ENCODE measurements at regions not wholly inside any gene's neighbourhood (a gene's known extent, or its start where the extent isn't known, plus 50 kb on each side); places are given as distances from the start of the nearest gene placed in this dataset.

GRCh38 chr6:147859071-147859470 is 350.6 kb downstream of the SAMD5 start:
- Histone ChIP-seq H3K4me1 (replicated peaks) (no peaks in the 10 kb centered on the region), H3K4me3 (no peak overlapping the region), H3K36me3 (no peaks in the 10 kb centered on the region), H3K9me3 (replicated peaks) (no peaks in the 10 kb centered on the region), H3K27me3 (replicated peaks) (no peaks in the 10 kb centered on the region), H3K27ac (no peak overlapping the region)
- DNase-seq (ENCODE audit: low read depth in 1 of 2, low spot score in 2 of 2), result no peak

DNA sequence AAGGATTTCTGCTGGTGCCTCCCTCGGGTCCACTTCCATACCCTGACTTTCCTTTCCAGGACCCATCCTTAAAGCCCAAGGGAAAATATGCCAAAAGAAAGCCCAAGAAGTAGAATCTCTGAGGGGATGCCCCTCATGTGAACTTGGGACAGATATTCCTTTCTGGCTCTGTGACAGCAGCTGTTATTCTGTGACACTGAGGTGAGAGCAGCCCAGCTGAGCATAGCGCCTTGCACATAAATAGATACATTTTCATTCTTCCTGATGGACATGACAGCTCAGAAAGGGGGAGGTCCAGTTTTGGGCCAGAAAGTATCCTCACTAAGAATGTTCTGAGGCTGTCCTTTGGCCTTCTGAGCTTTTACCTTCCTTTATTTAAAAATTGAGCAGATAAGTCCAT is 353.2 kb downstream of the SAMD5 start:
- DNase-seq (ENCODE audit: low read depth in 1 of 2, low spot score in 2 of 2), result no peak
- Histone ChIP-seq H3K9me3 (replicated peaks) (no peaks in the 10 kb centered on the region), H3K27ac (no peak overlapping the region), H3K36me3 (no peaks in the 10 kb centered on the region), H3K27me3 (replicated peaks) (no peaks in the 10 kb centered on the region), H3K4me1 (replicated peaks) (no peaks in the 10 kb centered on the region), H3K4me3 (no peak overlapping the region)

GRCh38 chr6:147867433-147868226 is 359.1 kb downstream of the SAMD5 start:
- H3K9me3 ChIP-seq (replicated peaks), result no peaks in the 10 kb centered on the region
- no peak overlapping the region for H3K27ac ChIP-seq
- no peak for DNase-seq (ENCODE audit: low read depth in 1 of 2, low spot score in 2 of 2)

GRCh38 chr6:147868427-147869190 is 360.1 kb downstream of the SAMD5 start:
- no peak for DNase-seq (ENCODE audit: low read depth in 1 of 2, low spot score in 2 of 2)
- Histone ChIP-seq H3K9me3 (replicated peaks) (no peaks in the 10 kb centered on the region), H3K27me3 (replicated peaks) (no peaks in the 10 kb centered on the region), H3K4me1 (replicated peaks) (peaks cover 7% of the 10 kb centered on the region), H3K4me3 (no peak overlapping the region), H3K27ac (no peak overlapping the region), H3K36me3 (no peaks in the 10 kb centered on the region)

More at GRCh38 chr6:147867433-147868226, 359.1 kb downstream of the SAMD5 start:
- H3K4me3 ChIP-seq, result no peak overlapping the region
- peaks cover 7% of the 10 kb centered on the region for H3K4me1 ChIP-seq (replicated peaks)
- H3K27me3 ChIP-seq (replicated peaks), result no peaks in the 10 kb centered on the region
- no peaks in the 10 kb centered on the region for H3K36me3 ChIP-seq

- Histone ChIP-seq H3K27me3 (replicated peaks) (no peaks in the 10 kb centered on the region), H3K36me3 (no peaks in the 10 kb centered on the region), H3K4me1 (replicated peaks) (peaks cover 7% of the 10 kb centered on the region), H3K27ac (no peak overlapping the region), H3K9me3 (replicated peaks) (no peaks in the 10 kb centered on the region), H3K4me3 (no peak overlapping the region)
- no peak for DNase-seq (ENCODE audit: low read depth in 1 of 2, low spot score in 2 of 2)
Measured at GRCh38 chr6:147869201-147869600, 360.7 kb downstream of the SAMD5 start.

DNA sequence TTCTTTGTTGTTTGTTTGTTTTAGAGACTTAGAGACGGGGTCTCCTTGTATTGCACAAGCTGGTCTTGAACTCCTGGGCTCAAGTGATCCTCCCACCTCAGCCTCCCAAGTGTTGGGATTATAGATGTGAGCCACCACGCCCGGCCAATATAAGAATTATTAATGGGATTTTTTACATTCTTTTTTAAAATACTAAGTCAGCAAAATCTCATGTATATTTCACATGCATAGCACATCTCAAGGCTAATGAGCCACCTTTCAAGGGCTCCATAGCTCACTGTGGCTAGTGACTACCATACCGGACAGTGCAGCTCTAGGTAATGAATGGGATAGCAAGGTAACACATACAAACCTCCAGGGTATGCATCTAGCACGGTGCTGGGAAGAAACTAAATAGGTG is 361.4 kb downstream of the SAMD5 start:
- Histone ChIP-seq H3K9me3 (replicated peaks) (no peaks in the 10 kb centered on the region), H3K4me1 (replicated peaks) (peaks cover 7% of the 10 kb centered on the region), H3K27ac (no peak overlapping the region), H3K4me3 (no peak overlapping the region), H3K27me3 (replicated peaks) (no peaks in the 10 kb centered on the region), H3K36me3 (no peaks in the 10 kb centered on the region)
- no peak for DNase-seq (ENCODE audit: low read depth in 1 of 2, low spot score in 2 of 2)

DNA sequence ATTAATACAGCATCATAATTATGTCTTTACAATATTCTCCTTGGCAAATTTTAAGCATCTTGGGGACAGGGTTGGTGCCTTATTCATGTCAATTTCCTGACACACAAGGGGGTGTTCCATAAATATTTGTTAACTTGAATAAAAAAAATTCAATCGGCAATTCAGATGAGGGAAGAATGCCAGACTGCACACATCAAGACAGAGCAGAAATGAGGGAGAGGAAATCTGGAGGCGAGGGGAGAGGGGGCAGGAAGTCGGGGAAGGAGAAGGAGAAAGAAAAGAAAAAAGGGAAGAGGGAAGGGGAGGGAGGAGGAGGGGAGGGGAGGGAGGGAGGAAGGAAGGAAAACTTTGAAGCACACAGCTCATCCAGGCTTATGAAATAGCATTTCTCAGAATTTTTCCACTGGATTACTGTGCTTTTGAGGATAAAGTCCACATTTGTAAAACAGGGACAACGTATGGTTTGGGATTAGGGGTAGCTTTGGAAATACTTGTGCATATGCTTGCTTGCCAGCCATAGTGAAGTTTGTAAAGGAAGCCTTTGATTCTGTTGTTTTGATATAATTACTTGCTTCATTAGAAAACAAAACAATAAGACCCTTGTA is 362.1 kb downstream of the SAMD5 start:
- Histone ChIP-seq H3K27ac (no peak overlapping the region), H3K36me3 (no peaks in the 10 kb centered on the region), H3K4me1 (replicated peaks) (peaks cover 7% of the 10 kb centered on the region), H3K27me3 (replicated peaks) (no peaks in the 10 kb centered on the region), H3K4me3 (no peak overlapping the region), H3K9me3 (replicated peaks) (no peaks in the 10 kb centered on the region)
- no peak for DNase-seq (ENCODE audit: low read depth in 1 of 2, low spot score in 2 of 2)

GRCh38 chr6:147872002-147872401 is 363.5 kb downstream of the SAMD5 start:
- Histone ChIP-seq H3K27me3 (replicated peaks) (no peaks in the 10 kb centered on the region), H3K4me1 (replicated peaks) (peaks cover 7% of the 10 kb centered on the region), H3K27ac (no peak overlapping the region), H3K36me3 (no peaks in the 10 kb centered on the region), H3K9me3 (replicated peaks) (no peaks in the 10 kb centered on the region), H3K4me3 (no peak overlapping the region)
- no peak for DNase-seq (ENCODE audit: low read depth in 1 of 2, low spot score in 2 of 2)

GRCh38 chr6:147873816-147874215 is 365.3 kb downstream of the SAMD5 start:
- no peaks in the 10 kb centered on the region for H3K9me3 ChIP-seq (replicated peaks)
- no peak for DNase-seq (ENCODE audit: low read depth in 1 of 2, low spot score in 2 of 2)
- peaks cover under 1% of the 10 kb centered on the region for H3K4me1 ChIP-seq (replicated peaks)
- no peaks in the 10 kb centered on the region for H3K27me3 ChIP-seq (replicated peaks)
- H3K27ac ChIP-seq, result no peak overlapping the region
- H3K36me3 ChIP-seq, result no peaks in the 10 kb centered on the region
- no peak overlapping the region for H3K4me3 ChIP-seq

- Histone ChIP-seq H3K4me3 (no peak overlapping the region), H3K27ac (no peak overlapping the region), H3K27me3 (replicated peaks) (no peaks in the 10 kb centered on the region), H3K9me3 (replicated peaks) (no peaks in the 10 kb centered on the region), H3K36me3 (no peaks in the 10 kb centered on the region), H3K4me1 (replicated peaks) (no peaks in the 10 kb centered on the region)
- no peak for DNase-seq (ENCODE audit: low read depth in 1 of 2, low spot score in 2 of 2)
Measured at GRCh38 chr6:147874322-147874721, 365.8 kb downstream of the SAMD5 start.

- Histone ChIP-seq H3K27me3 (replicated peaks) (peaks cover 3% of the 10 kb centered on the region; the same call in 1 of the 2 replicates), H3K9me3 (replicated peaks) (no peaks in the 10 kb centered on the region), H3K4me3 (no peak overlapping the region), H3K27ac (no peak overlapping the region), H3K36me3 (no peaks in the 10 kb centered on the region), H3K4me1 (replicated peaks) (no peaks in the 10 kb centered on the region)
- no peak for DNase-seq (ENCODE audit: low read depth in 1 of 2, low spot score in 2 of 2)
Measured at GRCh38 chr6:147879031-147879580, 370.6 kb downstream of the SAMD5 start.

- no peak for DNase-seq (ENCODE audit: low read depth in 1 of 2, low spot score in 2 of 2)
- no peak overlapping the region for H3K4me3 ChIP-seq
- no peaks in the 10 kb centered on the region for H3K4me1 ChIP-seq (replicated peaks)
- H3K9me3 ChIP-seq (replicated peaks), result no peaks in the 10 kb centered on the region
- H3K27ac ChIP-seq, result no peak overlapping the region
- H3K36me3 ChIP-seq, result no peaks in the 10 kb centered on the region
- peaks cover 3% of the 10 kb centered on the region; the same call in 1 of the 2 replicates for H3K27me3 ChIP-seq (replicated peaks)
Measured at GRCh38 chr6:147881432-147881831, 372.9 kb downstream of the SAMD5 start.

DNA sequence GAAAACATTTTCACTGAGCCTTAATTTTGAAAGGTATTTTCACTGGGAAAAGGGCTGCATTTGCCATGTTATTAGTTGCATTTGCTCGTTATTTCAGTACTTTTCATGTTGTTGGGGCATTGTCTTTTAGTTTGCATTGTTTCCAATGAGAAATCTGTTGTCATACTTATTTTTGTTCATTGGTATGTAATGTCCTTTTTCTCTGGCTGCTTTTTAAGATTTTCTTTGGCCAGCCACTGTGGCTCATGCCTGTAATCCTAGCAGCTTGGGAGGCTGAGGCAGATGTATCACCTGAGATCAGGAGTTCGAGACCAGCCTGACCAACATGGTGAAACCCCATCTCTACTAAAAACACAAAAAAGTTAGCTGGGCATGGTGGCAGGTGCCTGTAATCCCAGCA is 379.9 kb downstream of the SAMD5 start:
- Histone ChIP-seq H3K4me1 (replicated peaks) (no peaks in the 10 kb centered on the region), H3K9me3 (replicated peaks) (no peaks in the 10 kb centered on the region), H3K4me3 (no peak overlapping the region), H3K36me3 (no peaks in the 10 kb centered on the region), H3K27ac (no peak overlapping the region), H3K27me3 (replicated peaks) (no peaks in the 10 kb centered on the region)
- DNase-seq (ENCODE audit: low read depth in 1 of 2, low spot score in 2 of 2), result no peak

DNA sequence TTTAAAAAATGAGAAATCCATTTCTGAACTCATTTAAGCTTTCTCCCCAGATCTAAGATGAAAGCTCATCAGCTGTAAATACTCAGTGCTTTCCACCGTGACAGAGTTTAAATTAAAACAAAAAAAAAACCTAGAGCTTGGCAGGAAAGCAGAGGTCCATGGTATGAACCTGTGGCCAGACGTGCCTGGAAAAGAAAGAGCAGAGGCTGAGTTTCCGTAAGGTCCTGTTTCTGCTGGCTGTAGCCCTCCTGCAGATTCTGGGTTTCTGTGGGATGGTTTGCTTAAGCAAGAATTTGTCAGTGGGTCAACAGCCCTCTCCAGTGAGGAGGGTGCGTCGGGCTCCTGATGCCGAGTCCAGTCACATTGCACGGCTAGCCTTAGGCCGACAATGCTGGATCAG is 383.2 kb downstream of the SAMD5 start:
- H3K27ac ChIP-seq, result no peak overlapping the region
- H3K9me3 ChIP-seq (replicated peaks), result no peaks in the 10 kb centered on the region
- H3K27me3 ChIP-seq (replicated peaks), result no peaks in the 10 kb centered on the region
- no peak for DNase-seq (ENCODE audit: low read depth in 1 of 2, low spot score in 2 of 2)
- no peak overlapping the region for H3K4me3 ChIP-seq
- H3K4me1 ChIP-seq (replicated peaks), result no peaks in the 10 kb centered on the region
- no peaks in the 10 kb centered on the region for H3K36me3 ChIP-seq
